ENCODE measurements at regions not wholly inside any gene's neighbourhood (a gene's known extent, or its start where the extent isn't known, plus 50 kb on each side); places are given as distances from the start of the nearest gene placed in this dataset.

- Mint-ChIP-seq H3K36me3 (no peaks in the 10 kb centered on the region), H3K4me3 (no peak overlapping the region), H3K9me3 (no peaks in the 10 kb centered on the region), H3K4me1 (no peaks in the 10 kb centered on the region), H3K27me3 (ENCODE audit: low read depth in 2 of 2) (peaks cover 0 to 2% of the 10 kb centered on the region in 2 donors), H3K27ac (no peak overlapping the region)
- H3K4me3 ChIP-seq (ENCODE audit: low read length), result no peak overlapping the region
- ATAC-seq (no peak), DNase-seq (no peak)
- H3K27me3 ChIP-seq (ENCODE audit: control insufficient read depth, insufficient read depth, low read length), result peaks cover 2% of the 10 kb centered on the region
- H3K27ac ChIP-seq (ENCODE audit: low read length), result no peak overlapping the region
- TF ChIP-seq CTCF (IDR thresholded peaks at IDR 0.05), result no peak
- intact Hi-C loops (cut with micrococcal nuclease), result no loop called here
- no peaks in the 10 kb centered on the region for H3K4me1 ChIP-seq (ENCODE audit: control insufficient read depth, insufficient read depth, low read length)
- no peaks in the 10 kb centered on the region for H3K9me3 ChIP-seq (ENCODE audit: control insufficient read depth, insufficient read depth, low read length)
- H3K36me3 ChIP-seq (ENCODE audit: control insufficient read depth, insufficient read depth, low read length), result no peaks in the 10 kb centered on the region
Observed at GRCh38 chr3:109927726-109928125, 590.4 kb upstream of the DPPA4 start.

GRCh38 chr3:109930582-109930981 lies 593.2 kb upstream of the DPPA4 start:
- Mint-ChIP-seq H3K4me3 (no peak overlapping the region), H3K27me3 (ENCODE audit: low read depth in 2 of 2) (peaks cover 9 to 14% of the 10 kb centered on the region in 2 donors), H3K27ac (no peak overlapping the region), H3K9me3 (no peaks in the 10 kb centered on the region), H3K4me1 (no peaks in the 10 kb centered on the region), H3K36me3 (no peaks in the 10 kb centered on the region)
- DNase-seq, result no peak
- WGBS (ENCODE audit: insufficient coverage), result no CpG with 5 or more reads among the region's 3 CpGs
- H3K36me3 ChIP-seq (ENCODE audit: control insufficient read depth, insufficient read depth, low read length), result no peaks in the 10 kb centered on the region
- H3K9me3 ChIP-seq (ENCODE audit: control insufficient read depth, insufficient read depth, low read length), result no peaks in the 10 kb centered on the region
- ATAC-seq, result no peak
- intact Hi-C loops (cut with micrococcal nuclease), result no loop called here
- no peaks in the 10 kb centered on the region for H3K4me1 ChIP-seq (ENCODE audit: control insufficient read depth, insufficient read depth, low read length)
- H3K4me3 ChIP-seq (ENCODE audit: low read length), result no peak overlapping the region
- TF ChIP-seq CTCF (IDR thresholded peaks at IDR 0.05), result no peak
- H3K27ac ChIP-seq (ENCODE audit: low read length), result no peak overlapping the region
- peaks cover 2% of the 10 kb centered on the region for H3K27me3 ChIP-seq (ENCODE audit: control insufficient read depth, insufficient read depth, low read length)

- no peak overlapping the region for H3K27ac ChIP-seq (ENCODE audit: low read length)
- Mint-ChIP-seq H3K27ac (no peak overlapping the region), H3K4me1 (no peaks in the 10 kb centered on the region), H3K9me3 (no peaks in the 10 kb centered on the region), H3K27me3 (ENCODE audit: low read depth in 2 of 2) (peaks cover 14 to 15% of the 10 kb centered on the region in 2 donors), H3K36me3 (no peaks in the 10 kb centered on the region), H3K4me3 (no peak overlapping the region)
- peaks cover 2% of the 10 kb centered on the region for H3K27me3 ChIP-seq (ENCODE audit: control insufficient read depth, insufficient read depth, low read length)
- ATAC-seq, result no peak
- no peak overlapping the region for H3K4me3 ChIP-seq (ENCODE audit: low read length)
- no peak for TF ChIP-seq CTCF (IDR thresholded peaks at IDR 0.05)
- no peaks in the 10 kb centered on the region for H3K9me3 ChIP-seq (ENCODE audit: control insufficient read depth, insufficient read depth, low read length)
- intact Hi-C loops (cut with micrococcal nuclease), result no loop called here
- DNase-seq, result no peak
- no peaks in the 10 kb centered on the region for H3K36me3 ChIP-seq (ENCODE audit: control insufficient read depth, insufficient read depth, low read length)
- WGBS (ENCODE audit: insufficient coverage), result 63% methylated on average over 1 of the region's 1 CpG
- no peaks in the 10 kb centered on the region for H3K4me1 ChIP-seq (ENCODE audit: control insufficient read depth, insufficient read depth, low read length)
Observed at GRCh38 chr3:109933576-109933975, 596.2 kb upstream of the DPPA4 start.

GRCh38 chr3:109939817-109940216 lies 602.5 kb upstream of the DPPA4 start:
- ATAC-seq (no peak), DNase-seq (no peak)
- intact Hi-C loops (cut with micrococcal nuclease), result no loop called here
- no peak overlapping the region for H3K4me3 ChIP-seq (ENCODE audit: low read length)
- H3K27me3 ChIP-seq (ENCODE audit: control insufficient read depth, insufficient read depth, low read length), result no peaks in the 10 kb centered on the region
- peaks cover 6 to 9% of the 10 kb centered on the region in 2 donors for H3K27me3 Mint-ChIP-seq (ENCODE audit: low read depth in 2 of 2)
- H3K4me1 Mint-ChIP-seq, result no peaks in the 10 kb centered on the region
- H3K36me3 ChIP-seq (ENCODE audit: control insufficient read depth, insufficient read depth, low read length), result no peaks in the 10 kb centered on the region
- no peaks in the 10 kb centered on the region for H3K9me3 Mint-ChIP-seq
- H3K4me3 Mint-ChIP-seq, result no peak overlapping the region
- no peaks in the 10 kb centered on the region for H3K9me3 ChIP-seq (ENCODE audit: control insufficient read depth, insufficient read depth, low read length)
- TF ChIP-seq CTCF (IDR thresholded peaks at IDR 0.05), result no peak
- H3K27ac Mint-ChIP-seq, result no peak overlapping the region
- H3K4me1 ChIP-seq (ENCODE audit: control insufficient read depth, insufficient read depth, low read length), result no peaks in the 10 kb centered on the region
- no peak overlapping the region for H3K27ac ChIP-seq (ENCODE audit: low read length)
- H3K36me3 Mint-ChIP-seq, result no peaks in the 10 kb centered on the region
- no CpG with 5 or more reads among the region's 1 CpG for WGBS (ENCODE audit: insufficient coverage)
